ENCODE measurements at regions not wholly inside any gene's neighbourhood (a gene's known extent, or its start where the extent isn't known, plus 50 kb on each side); places are given as distances from the start of the nearest gene placed in this dataset.
A peak's percentile ranks its signal among the peaks of the same experiment; 100 is the strongest.

DNA sequence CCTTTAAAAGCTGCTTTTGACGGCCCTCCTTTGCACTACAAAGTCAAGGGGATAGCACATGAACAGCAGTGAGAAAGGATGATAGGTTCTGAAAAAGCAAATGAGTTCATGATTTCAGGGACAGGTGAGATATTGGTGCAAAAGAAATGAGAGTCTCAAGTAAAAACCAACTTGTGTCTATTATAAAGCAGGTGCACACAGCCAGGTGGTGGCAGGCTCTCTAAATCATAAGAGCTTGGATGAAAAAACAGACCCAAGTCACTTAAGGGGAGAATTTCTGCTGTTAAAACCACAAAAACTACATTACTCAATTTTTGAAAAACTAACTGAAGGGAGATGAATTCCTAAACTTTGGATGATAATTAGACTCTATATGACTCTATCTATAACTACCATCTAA is 201.5 kb downstream of the SP3 start:
- no peak for DNase-seq
- no peaks in the 10 kb centered on the region for H3K79me2 ChIP-seq (ENCODE audit: insufficient read depth, low read length)
- H3K27ac Mint-ChIP-seq = peak overlapping the region in 1 of 3 experiments; percentile 36; a peak in 1 of 7 replicates
- no peak overlapping the region for H3K23ac ChIP-seq (ENCODE audit: insufficient read length, low read depth, low read length)
- H2BK15ac ChIP-seq (ENCODE audit: low read depth, low read length) = no peak overlapping the region
- peaks cover 9% of the 10 kb centered on the region; the same call in 1 of the 2 replicates for H3K4me1 ChIP-seq (ENCODE audit: insufficient read depth, low read length)
- no peaks in the 10 kb centered on the region for H3K36me3 Mint-ChIP-seq (ENCODE audit: insufficient read depth in 1 of 3, low read depth in 3 of 3)
- H3K9ac ChIP-seq (ENCODE audit: extremely low read depth, insufficient read length, low read length) = no peak overlapping the region
- H2BK120ac ChIP-seq (ENCODE audit: low read depth, low read length, poor library complexity, severe bottlenecking) = no peak overlapping the region
- no CpG with 5 or more reads among the region's 1 CpG for WGBS (ENCODE audit: extremely low coverage, insufficient read length, low lambda C conversion rate)
- no peak overlapping the region for H2BK20ac ChIP-seq (ENCODE audit: low read depth, low read length, poor library complexity, severe bottlenecking)
- no peak overlapping the region for H3K18ac ChIP-seq (ENCODE audit: insufficient read length, low read depth, low read length)
- no peaks in the 10 kb centered on the region for H4K20me1 ChIP-seq (ENCODE audit: control insufficient read depth, insufficient read depth, insufficient read length)
- no peak overlapping the region for H4K5ac ChIP-seq (ENCODE audit: insufficient read length, low read depth, low read length)
- H3K56ac ChIP-seq (ENCODE audit: insufficient read length, low read depth, low read length) = no peak overlapping the region
- H3K27ac ChIP-seq (ENCODE audit: insufficient read length, low read depth, low read length) = no peak overlapping the region
- peaks cover 46 to 47% of the 10 kb centered on the region in 2 experiments for H3K4me1 Mint-ChIP-seq
- H3K27me3 Mint-ChIP-seq (ENCODE audit: low read depth) = no peaks in the 10 kb centered on the region
- no peaks in the 10 kb centered on the region for H3K79me1 ChIP-seq (ENCODE audit: insufficient read depth, low read depth, low read length, poor library complexity, severe bottlenecking)
- H3K4me2 ChIP-seq (ENCODE audit: insufficient read depth, insufficient read length, low read length) = no peak overlapping the region
- H2AK5ac ChIP-seq (ENCODE audit: insufficient read length, low read length) = no peak overlapping the region
- no peaks in the 10 kb centered on the region for H3K27me3 ChIP-seq (ENCODE audit: insufficient read depth, low read length)
- H4K8ac ChIP-seq (replicated peaks; ENCODE audit: insufficient read length, low read depth, low read length) = no peak overlapping the region
- H2BK12ac ChIP-seq (ENCODE audit: insufficient read length, low read depth, low read length) = no peak overlapping the region
- H3K9me3 Mint-ChIP-seq = no peaks in the 10 kb centered on the region; a peak in 1 of 5 replicates
- no peak overlapping the region for H2BK5ac ChIP-seq (ENCODE audit: insufficient read length, low read length)
- TF ChIP-seq, protein P1, sequence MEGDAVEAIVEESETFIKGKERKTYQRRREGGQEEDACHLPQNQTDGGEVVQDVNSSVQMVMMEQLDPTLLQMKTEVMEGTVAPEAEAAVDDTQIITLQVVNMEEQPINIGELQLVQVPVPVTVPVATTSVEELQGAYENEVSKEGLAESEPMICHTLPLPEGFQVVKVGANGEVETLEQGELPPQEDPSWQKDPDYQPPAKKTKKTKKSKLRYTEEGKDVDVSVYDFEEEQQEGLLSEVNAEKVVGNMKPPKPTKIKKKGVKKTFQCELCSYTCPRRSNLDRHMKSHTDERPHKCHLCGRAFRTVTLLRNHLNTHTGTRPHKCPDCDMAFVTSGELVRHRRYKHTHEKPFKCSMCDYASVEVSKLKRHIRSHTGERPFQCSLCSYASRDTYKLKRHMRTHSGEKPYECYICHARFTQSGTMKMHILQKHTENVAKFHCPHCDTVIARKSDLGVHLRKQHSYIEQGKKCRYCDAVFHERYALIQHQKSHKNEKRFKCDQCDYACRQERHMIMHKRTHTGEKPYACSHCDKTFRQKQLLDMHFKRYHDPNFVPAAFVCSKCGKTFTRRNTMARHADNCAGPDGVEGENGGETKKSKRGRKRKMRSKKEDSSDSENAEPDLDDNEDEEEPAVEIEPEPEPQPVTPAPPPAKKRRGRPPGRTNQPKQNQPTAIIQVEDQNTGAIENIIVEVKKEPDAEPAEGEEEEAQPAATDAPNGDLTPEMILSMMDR (conservative IDR thresholded peaks at IDR 0.05) = no peak
- H3K4ac ChIP-seq (ENCODE audit: low read depth, low read length) = no peak overlapping the region
- H3K14ac ChIP-seq (ENCODE audit: insufficient read depth, low read length) = no peak overlapping the region
- H3K4me3 Mint-ChIP-seq = no peak overlapping the region
- H3K9me3 ChIP-seq (ENCODE audit: control insufficient read depth, low read depth, low read length) = no peaks in the 10 kb centered on the region
- no peak overlapping the region for H3T11ph ChIP-seq (ENCODE audit: low read length)
- H3K23me2 ChIP-seq (ENCODE audit: insufficient read length, low read depth, low read length, poor library complexity, severe bottlenecking) = no peaks in the 10 kb centered on the region
- no peak overlapping the region for H2AFZ ChIP-seq (ENCODE audit: low read length)
- H4K91ac ChIP-seq (ENCODE audit: insufficient read length, low read depth, low read length) = no peak overlapping the region
